ENCODE measurements at regions not wholly inside any gene's neighbourhood (a gene's known extent, or its start where the extent isn't known, plus 50 kb on each side); places are given as distances from the start of the nearest gene placed in this dataset.
A peak's percentile ranks its signal among the peaks of the same experiment; 100 is the strongest.

- DNase-seq (ENCODE audit: low spot score in 2 of 2) (no peak), ATAC-seq (peak; percentile 56)
- Mint-ChIP-seq H3K9me3 (peaks cover 6% of the 10 kb centered on the region), H3K4me3 (no peak overlapping the region), H3K27ac (no peak overlapping the region), H3K4me1 (peaks cover 6% of the 10 kb centered on the region), H3K36me3 (no peaks in the 10 kb centered on the region)
Observed at GRCh38 chr12:74899031-74899829, 310.4 kb downstream of the KCNC2 start.

DNA sequence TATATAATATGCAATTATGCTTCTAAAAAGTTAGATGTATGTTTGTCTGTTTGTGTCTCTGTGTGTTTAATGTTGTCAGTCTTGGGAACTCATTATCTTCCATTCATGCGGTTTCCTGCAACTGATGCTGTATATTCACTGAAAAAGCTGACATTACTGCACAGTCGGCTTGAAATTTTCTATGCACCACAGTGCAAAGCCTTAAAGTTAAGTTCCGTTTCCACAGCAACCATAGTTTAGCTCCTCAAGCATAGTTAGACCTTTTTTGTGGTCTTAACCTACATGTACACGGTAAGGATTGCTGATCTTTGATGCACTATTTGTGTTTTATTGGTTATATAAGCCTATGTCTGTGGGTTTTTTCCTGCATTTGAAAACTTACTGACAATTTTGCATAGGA lies 309.4 kb downstream of the KCNC2 start:
- ATAC-seq (no peak), DNase-seq (ENCODE audit: low spot score in 2 of 2) (no peak)
- Mint-ChIP-seq H3K4me3 (no peak overlapping the region), H3K36me3 (no peaks in the 10 kb centered on the region), H3K4me1 (peaks cover 6% of the 10 kb centered on the region), H3K27ac (no peak overlapping the region), H3K9me3 (peaks cover 6% of the 10 kb centered on the region)

DNA sequence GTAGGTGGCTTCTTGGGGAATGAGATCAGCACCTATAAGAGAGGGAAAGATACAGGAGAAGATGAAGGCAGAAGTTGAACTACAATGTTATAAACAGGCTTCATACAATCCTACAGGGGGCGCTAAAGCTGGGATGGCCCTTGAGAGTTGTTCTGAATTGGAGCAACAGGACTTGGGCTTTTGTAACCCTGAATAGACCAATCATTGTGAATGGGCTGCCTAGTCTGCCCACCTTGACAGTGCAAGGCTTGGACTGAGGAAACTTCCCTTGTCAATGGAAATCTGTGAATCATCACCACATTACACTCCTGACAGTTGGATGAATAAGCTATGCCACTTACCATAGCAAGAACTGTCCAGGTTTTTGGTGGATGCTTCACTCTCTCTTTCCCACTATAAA lies 306.1 kb downstream of the KCNC2 start:
- H3K36me3 Mint-ChIP-seq = no peaks in the 10 kb centered on the region
- no peak for ATAC-seq
- no peak for DNase-seq (ENCODE audit: low spot score in 2 of 2)
- H3K9me3 Mint-ChIP-seq = peaks cover 6% of the 10 kb centered on the region
- H3K4me1 Mint-ChIP-seq = peaks cover 4% of the 10 kb centered on the region
- no peak overlapping the region for H3K4me3 Mint-ChIP-seq
- H3K27ac Mint-ChIP-seq = no peak overlapping the region

DNA sequence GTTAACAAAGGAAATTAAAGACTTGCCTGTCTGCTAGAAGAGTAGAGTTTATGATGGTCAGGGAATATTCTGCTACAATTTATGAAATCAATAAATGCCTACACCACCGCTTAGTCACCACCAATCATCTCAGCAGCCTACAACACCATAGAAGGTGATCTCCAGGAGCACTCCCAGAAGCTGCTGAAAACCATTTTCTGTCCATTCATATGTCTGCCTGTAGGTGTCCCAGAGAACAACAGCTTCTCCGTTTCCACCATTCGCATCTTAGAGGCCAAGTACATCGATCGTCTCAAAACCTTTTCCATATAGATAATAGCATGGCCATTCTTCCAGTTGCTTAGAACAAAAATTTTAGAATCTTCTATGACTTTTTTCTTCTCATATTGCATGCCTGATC lies 303.4 kb downstream of the KCNC2 start:
- Mint-ChIP-seq H3K27ac (no peak overlapping the region), H3K36me3 (no peaks in the 10 kb centered on the region), H3K4me1 (no peaks in the 10 kb centered on the region), H3K9me3 (peaks cover 6% of the 10 kb centered on the region), H3K4me3 (no peak overlapping the region)
- no peak for DNase-seq (ENCODE audit: low spot score in 2 of 2)
- ATAC-seq = no peak

- DNase-seq (ENCODE audit: low spot score in 2 of 2) = no peak
- Mint-ChIP-seq H3K4me3 (no peak overlapping the region), H3K9me3 (no peaks in the 10 kb centered on the region), H3K36me3 (no peaks in the 10 kb centered on the region), H3K4me1 (no peaks in the 10 kb centered on the region), H3K27ac (no peak overlapping the region)
- no peak for ATAC-seq
Observed at GRCh38 chr12:74910831-74911230, 298.8 kb downstream of the KCNC2 start.

GRCh38 chr12:74914378-74914777 lies 295.3 kb downstream of the KCNC2 start:
- DNase-seq (ENCODE audit: low spot score in 2 of 2) (no peak), ATAC-seq (no peak)
- no peaks in the 10 kb centered on the region for H3K9me3 Mint-ChIP-seq
- H3K36me3 Mint-ChIP-seq = no peaks in the 10 kb centered on the region
- no peak overlapping the region for H3K27ac Mint-ChIP-seq
- no peaks in the 10 kb centered on the region for H3K4me1 Mint-ChIP-seq
- H3K4me3 Mint-ChIP-seq = no peak overlapping the region

DNA sequence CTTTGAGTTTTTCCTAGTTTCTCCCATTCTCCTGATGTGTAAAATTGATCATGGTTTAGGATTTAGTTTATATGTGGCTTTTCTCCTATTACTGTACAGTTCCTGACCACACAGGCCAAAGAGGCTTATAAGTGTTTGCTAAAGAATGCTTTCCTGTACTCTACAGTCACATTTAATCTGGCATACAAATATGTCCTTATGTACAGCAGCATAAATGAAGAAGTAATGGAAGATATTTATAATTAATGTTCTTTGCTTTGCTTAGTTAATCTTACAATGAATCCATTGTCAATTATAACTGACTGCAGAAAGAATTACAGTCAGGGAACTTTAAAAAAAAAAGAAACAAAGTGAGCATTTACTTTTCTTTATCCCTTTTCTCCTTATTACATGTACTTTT lies 293.9 kb downstream of the KCNC2 start:
- H3K4me3 Mint-ChIP-seq = no peak overlapping the region
- H3K4me1 Mint-ChIP-seq = no peaks in the 10 kb centered on the region
- DNase-seq (ENCODE audit: low spot score in 2 of 2) = no peak
- H3K27ac Mint-ChIP-seq = no peak overlapping the region
- no peaks in the 10 kb centered on the region for H3K36me3 Mint-ChIP-seq
- no peak for ATAC-seq
- no peaks in the 10 kb centered on the region for H3K9me3 Mint-ChIP-seq

DNA sequence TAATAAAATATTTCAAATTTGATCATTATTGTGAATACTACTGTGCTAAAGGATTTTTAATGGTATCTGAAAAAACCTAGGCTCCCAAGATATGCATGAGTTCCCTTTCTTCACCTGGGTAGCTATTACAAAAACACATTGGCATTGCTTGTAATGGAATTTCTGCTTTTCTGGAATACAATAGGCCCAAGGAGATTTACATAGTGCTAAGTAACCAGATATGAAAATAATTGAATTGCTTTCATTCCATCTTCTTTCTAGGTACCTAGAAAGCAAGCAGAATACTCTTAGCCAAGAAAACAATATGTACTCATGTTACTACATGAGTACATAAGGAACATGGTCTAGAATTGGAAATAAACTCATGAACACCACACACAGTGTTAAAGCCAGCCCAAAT lies 291.9 kb downstream of the KCNC2 start:
- no peaks in the 10 kb centered on the region for H3K9me3 Mint-ChIP-seq
- no peak overlapping the region for H3K27ac Mint-ChIP-seq
- DNase-seq (ENCODE audit: low spot score in 2 of 2) = no peak
- no peak for ATAC-seq
- H3K4me3 Mint-ChIP-seq = no peak overlapping the region
- H3K36me3 Mint-ChIP-seq = no peaks in the 10 kb centered on the region
- H3K4me1 Mint-ChIP-seq = no peaks in the 10 kb centered on the region

DNA sequence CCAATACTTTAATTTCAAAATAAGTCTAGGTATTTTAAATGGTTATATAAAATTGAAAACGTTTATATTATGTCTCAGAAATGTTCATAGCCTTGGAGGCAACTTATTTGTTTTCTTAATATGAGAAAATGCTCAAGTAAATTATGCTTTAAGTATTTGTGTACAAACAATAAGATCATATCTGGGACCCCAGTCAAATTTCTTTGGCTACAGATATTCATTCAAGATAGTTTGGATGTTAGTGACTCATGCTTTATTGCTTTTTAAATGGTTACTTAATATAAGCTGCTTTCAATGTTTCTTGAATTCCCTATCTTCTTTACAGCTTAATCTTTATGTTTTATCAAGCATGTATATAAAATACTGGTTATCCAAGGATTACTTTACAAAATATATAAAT lies 291.3 kb downstream of the KCNC2 start:
- Mint-ChIP-seq H3K36me3 (no peaks in the 10 kb centered on the region), H3K9me3 (peaks cover 2% of the 10 kb centered on the region), H3K4me1 (no peaks in the 10 kb centered on the region), H3K4me3 (no peak overlapping the region), H3K27ac (no peak overlapping the region)
- ATAC-seq (no peak), DNase-seq (ENCODE audit: low spot score in 2 of 2) (no peak)

DNA sequence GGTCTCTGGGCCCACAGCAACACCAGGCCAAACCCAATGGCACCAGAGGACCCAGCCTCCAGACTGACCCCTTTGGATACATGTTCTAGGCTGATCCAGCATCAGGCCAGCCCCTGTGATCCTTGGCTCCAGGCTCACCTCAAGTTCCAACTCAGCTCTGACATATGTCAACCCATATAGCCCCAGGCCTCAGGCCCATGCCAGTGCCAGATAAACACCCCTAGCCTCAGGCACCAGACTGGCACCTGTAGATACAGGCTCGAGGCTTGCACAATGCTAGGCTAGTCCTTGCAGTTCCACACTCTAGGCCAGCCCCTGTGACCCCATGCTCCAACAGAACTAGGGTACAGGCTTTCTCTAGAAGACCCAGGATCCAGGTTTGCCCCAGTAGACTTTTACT lies 287.5 kb downstream of the KCNC2 start:
- Mint-ChIP-seq H3K4me1 (no peaks in the 10 kb centered on the region), H3K36me3 (no peaks in the 10 kb centered on the region), H3K4me3 (no peak overlapping the region), H3K27ac (no peak overlapping the region), H3K9me3 (peaks cover 5% of the 10 kb centered on the region)
- no peak for DNase-seq (ENCODE audit: low spot score in 2 of 2)
- no peak for ATAC-seq

- Mint-ChIP-seq H3K36me3 (no peaks in the 10 kb centered on the region), H3K27ac (no peak overlapping the region), H3K4me1 (no peaks in the 10 kb centered on the region), H3K9me3 (peaks cover 5% of the 10 kb centered on the region), H3K4me3 (no peak overlapping the region)
- DNase-seq (ENCODE audit: low spot score in 2 of 2) (no peak), ATAC-seq (no peak)
Observed at GRCh38 chr12:74922642-74923041, 287.0 kb downstream of the KCNC2 start.

DNA sequence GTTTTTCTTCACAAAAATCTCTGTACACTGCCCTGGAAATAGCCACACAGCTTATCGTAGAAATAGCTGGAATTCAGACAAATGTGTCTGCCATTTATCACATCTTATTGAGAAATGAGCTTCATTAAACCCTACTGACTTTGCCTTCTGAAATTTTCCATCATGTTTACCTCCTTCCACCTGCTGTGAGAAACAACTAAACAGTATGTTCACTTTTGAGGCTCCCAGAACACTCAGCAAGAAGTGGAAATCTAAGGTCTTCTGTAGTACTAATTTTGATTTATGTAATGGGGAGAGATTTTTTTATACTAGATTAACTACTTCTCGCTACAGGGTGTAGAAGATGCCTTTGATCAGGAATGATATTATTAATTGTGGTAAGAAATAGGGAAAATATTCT lies 268.0 kb downstream of the KCNC2 start:
- DNase-seq (ENCODE audit: low spot score in 2 of 2) (no peak), ATAC-seq (no peak)
- peaks cover 3% of the 10 kb centered on the region for H3K9me3 Mint-ChIP-seq
- H3K4me1 Mint-ChIP-seq = peaks cover 11% of the 10 kb centered on the region
- H3K4me3 Mint-ChIP-seq = no peak overlapping the region
- no peaks in the 10 kb centered on the region for H3K36me3 Mint-ChIP-seq
- H3K27ac Mint-ChIP-seq = no peak overlapping the region

- H3K9me3 Mint-ChIP-seq = peaks cover 3% of the 10 kb centered on the region
- peak overlapping the region; percentile 53 for H3K27ac Mint-ChIP-seq
- H3K4me1 Mint-ChIP-seq = peaks cover 11% of the 10 kb centered on the region
- ATAC-seq (no peak), DNase-seq (ENCODE audit: low spot score in 2 of 2) (no peak)
- H3K36me3 Mint-ChIP-seq = no peaks in the 10 kb centered on the region
- no peak overlapping the region for H3K4me3 Mint-ChIP-seq
Observed at GRCh38 chr12:74945771-74946198, 263.9 kb downstream of the KCNC2 start.

- no peaks in the 10 kb centered on the region for H3K36me3 Mint-ChIP-seq
- no peaks in the 10 kb centered on the region for H3K4me1 Mint-ChIP-seq
- DNase-seq (ENCODE audit: low spot score in 2 of 2) (no peak), ATAC-seq (no peak)
- no peak overlapping the region for H3K27ac Mint-ChIP-seq
- peaks cover 5% of the 10 kb centered on the region for H3K9me3 Mint-ChIP-seq
- no peak overlapping the region for H3K4me3 Mint-ChIP-seq
Observed at GRCh38 chr12:74953697-74954096, 255.9 kb downstream of the KCNC2 start.

GRCh38 chr12:74957231-74957630 lies 252.4 kb downstream of the KCNC2 start:
- Mint-ChIP-seq H3K36me3 (no peaks in the 10 kb centered on the region), H3K9me3 (peaks cover 5% of the 10 kb centered on the region), H3K4me1 (no peaks in the 10 kb centered on the region), H3K27ac (no peak overlapping the region), H3K4me3 (no peak overlapping the region)
- ATAC-seq = no peak
- no peak for DNase-seq (ENCODE audit: low spot score in 2 of 2)

DNA sequence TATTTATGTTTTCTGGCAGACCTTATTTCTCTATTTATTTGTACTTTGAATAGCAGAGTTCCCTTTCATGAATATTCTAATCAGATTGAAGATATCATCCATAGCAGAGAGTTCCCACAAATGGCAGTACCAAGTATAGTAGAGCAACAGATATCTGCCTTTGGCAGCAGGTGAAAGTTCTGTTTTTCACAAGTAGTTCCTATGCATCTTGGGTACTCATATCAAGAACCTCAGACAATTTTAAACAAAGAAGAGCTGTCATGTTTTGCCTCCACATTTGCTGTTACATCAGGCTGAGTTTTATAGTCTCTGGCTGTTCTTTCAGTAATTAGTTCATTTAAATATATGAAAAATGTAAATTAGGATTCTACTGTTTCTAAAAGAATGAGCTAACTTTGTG lies 252.0 kb downstream of the KCNC2 start:
- no peaks in the 10 kb centered on the region for H3K4me1 Mint-ChIP-seq
- no peaks in the 10 kb centered on the region for H3K36me3 Mint-ChIP-seq
- no peak for DNase-seq (ENCODE audit: low spot score in 2 of 2)
- H3K9me3 Mint-ChIP-seq = peaks cover 5% of the 10 kb centered on the region
- no peak overlapping the region for H3K27ac Mint-ChIP-seq
- H3K4me3 Mint-ChIP-seq = no peak overlapping the region
- ATAC-seq = no peak

DNA sequence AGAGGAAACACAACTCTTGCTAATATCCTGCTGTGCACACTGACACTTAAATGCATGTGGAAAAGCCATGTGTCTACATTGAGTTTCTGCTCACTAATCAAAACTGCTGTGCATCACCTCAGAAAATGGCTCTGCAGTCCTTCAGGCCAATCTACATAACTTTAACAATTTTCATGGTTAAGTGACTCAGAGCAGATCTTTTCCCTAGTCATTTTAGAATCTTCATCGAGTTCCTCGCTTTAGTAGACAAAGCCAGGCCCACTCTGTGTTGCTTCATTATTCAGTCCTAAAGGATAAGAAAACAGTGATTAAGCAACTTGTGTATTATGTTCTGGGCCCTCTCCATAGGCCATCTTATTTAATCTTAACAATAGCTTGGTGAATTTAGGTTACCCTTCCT lies 250.0 kb downstream of the KCNC2 start:
- H3K36me3 Mint-ChIP-seq = no peaks in the 10 kb centered on the region

More for the DNA sequence above, 250.0 kb downstream of the KCNC2 start:
- ATAC-seq = no peak
- Mint-ChIP-seq H3K27ac (no peak overlapping the region), H3K4me1 (no peaks in the 10 kb centered on the region), H3K9me3 (no peaks in the 10 kb centered on the region), H3K4me3 (no peak overlapping the region)
- no peak for DNase-seq (ENCODE audit: low spot score in 2 of 2)

All from stimulated activated effector memory CD8-positive, alpha-beta T cell treated with anti-CD3 and anti-CD28 coated beads, Interleukin-12 subunit alpha, Interleukin-12 subunit beta, amount 100 ng/mL, for 72 hours (primary cell).